OCI-LY7 (cell line): ENCODE measurements at regions not wholly inside any gene's neighbourhood (a gene's known extent, or its start where the extent isn't known, plus 50 kb on each side); places are given as distances from the start of the nearest gene placed in this dataset.

Source experiments
- EZH2phosphoT487 ChIP-seq: fragments of 200-600 bp; sonication (generic); IDR thresholded peaks from 2 replicates; pipeline ENCODE4 v1.6.1; 2018; ENCODE audit warnings: low read depth, borderline replicate concordance, mild to moderate bottlenecking, mixed run types, antibody characterized with exemption, low read length, moderate library complexity, mixed read lengths
- TF ChIP-seq, protein P1 (sequence below): fragments of 200-600 bp; sonication (generic); conservative IDR thresholded peaks from 2 replicates; pipeline ENCODE4 v1.5.1; 2014; ENCODE audit warnings: mild to moderate bottlenecking, antibody characterized with exemption, low read length, moderate library complexity, mixed read lengths

DNA sequence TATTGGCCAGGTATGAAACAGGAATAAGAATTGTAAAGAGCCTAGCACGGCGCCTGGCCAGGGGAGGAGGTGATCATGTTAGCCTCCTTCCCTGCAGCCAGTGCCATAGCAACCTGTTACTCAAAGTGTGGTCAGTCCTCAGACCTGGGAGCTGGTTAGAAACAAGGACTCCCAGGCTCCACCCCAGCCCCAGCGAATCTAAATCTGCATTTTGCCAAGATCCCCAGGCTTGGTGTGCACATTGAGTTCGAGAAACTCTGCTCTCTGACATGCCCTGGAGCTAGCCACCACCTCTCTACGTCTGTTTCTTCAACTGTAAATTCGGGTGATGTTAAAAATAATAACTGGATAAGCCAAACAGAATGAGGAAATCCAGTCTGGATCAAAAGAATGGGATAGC lies 56.1 kb upstream of the ALX4 start:
- TF ChIP-seq, protein P1, sequence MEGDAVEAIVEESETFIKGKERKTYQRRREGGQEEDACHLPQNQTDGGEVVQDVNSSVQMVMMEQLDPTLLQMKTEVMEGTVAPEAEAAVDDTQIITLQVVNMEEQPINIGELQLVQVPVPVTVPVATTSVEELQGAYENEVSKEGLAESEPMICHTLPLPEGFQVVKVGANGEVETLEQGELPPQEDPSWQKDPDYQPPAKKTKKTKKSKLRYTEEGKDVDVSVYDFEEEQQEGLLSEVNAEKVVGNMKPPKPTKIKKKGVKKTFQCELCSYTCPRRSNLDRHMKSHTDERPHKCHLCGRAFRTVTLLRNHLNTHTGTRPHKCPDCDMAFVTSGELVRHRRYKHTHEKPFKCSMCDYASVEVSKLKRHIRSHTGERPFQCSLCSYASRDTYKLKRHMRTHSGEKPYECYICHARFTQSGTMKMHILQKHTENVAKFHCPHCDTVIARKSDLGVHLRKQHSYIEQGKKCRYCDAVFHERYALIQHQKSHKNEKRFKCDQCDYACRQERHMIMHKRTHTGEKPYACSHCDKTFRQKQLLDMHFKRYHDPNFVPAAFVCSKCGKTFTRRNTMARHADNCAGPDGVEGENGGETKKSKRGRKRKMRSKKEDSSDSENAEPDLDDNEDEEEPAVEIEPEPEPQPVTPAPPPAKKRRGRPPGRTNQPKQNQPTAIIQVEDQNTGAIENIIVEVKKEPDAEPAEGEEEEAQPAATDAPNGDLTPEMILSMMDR = no peak
- no peak for TF ChIP-seq EZH2phosphoT487
